Right renal cortex interstitium (tissue), 3 donors: ENCODE measurements at regions not wholly inside any gene's neighbourhood (a gene's known extent, or its start where the extent isn't known, plus 50 kb on each side); places are given as distances from the start of the nearest gene placed in this dataset.
"Not testable (repeated sequence)": the region's sequence is repeated elsewhere in the genome, so short reads cannot be mapped to it uniquely, and the experiment has no call there.

Experiments
- DNase-seq, 3 donors: peaks; one replicate each; pipeline ENCODE4 v3.0.0-alpha.2; 2013; ENCODE audit warnings: low read depth in 3 of 3, low spot score in 2 of 3

- no peak for DNase-seq
Measured at GRCh38 chr13:90436697-90437096, 910.8 kb upstream of the MIR17HG start.

GRCh38 chr13:90438576-90438975 lies 908.9 kb upstream of the MIR17HG start:
- no peak for DNase-seq

- no peak for DNase-seq
Measured at GRCh38 chr13:90443268-90443667, 904.2 kb upstream of the MIR17HG start.

- no peak for DNase-seq
Measured at GRCh38 chr13:90444232-90444631, 903.3 kb upstream of the MIR17HG start.

DNA sequence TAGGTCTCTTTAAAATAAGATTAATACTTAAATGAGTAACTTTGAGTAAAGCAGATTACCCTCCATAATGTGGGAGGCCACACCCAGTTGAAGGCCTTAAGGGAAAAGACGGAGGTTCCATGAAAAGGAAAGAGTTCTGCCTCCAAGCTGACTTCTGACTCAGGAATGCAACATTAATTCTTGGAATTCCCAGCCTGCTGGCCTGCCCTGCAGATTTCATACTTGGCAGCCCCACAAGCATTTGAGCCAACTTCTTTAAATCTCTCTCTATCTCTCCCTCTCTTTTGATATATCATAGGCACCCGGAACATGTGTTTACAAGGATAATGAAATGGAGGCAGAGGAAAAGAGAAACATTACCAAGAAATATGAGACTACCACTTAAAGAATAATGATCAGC lies 902.3 kb upstream of the MIR17HG start:
- peak in 1 of 3 donors; percentile 4 for DNase-seq

DNA sequence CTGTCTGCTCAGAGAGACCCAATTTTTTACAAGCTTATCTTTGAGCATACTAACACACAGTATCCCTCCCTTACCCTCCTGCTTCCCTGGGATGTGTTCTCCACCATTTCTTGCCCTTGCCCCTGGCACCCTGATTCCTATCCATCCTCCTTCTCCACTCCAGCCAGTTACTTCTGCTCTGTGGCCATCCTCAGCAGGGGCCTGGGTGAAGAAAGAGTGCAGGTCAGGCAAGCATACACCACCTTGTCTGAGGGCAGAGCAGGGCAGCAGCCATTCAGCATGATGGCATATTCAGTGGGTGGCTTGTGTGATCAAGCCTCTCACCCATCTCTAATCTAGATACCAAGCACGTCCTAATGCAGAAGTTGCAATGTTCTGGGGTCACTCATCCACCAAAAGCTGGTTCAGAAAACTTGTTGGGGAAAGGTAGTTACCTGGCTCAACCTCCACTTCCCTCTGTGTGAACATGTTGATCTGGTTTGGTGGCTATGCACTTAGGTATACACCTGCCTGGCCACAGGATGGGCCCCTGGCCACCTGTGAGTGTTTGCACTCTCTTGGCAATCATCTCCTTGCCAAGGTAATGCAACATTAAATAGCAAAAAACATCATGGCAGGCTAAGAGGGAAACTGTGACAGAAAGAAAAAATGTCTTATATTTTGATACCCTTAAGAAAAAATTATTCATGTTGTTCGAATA lies 900.3 kb upstream of the MIR17HG start:
- no peak for DNase-seq

DNA sequence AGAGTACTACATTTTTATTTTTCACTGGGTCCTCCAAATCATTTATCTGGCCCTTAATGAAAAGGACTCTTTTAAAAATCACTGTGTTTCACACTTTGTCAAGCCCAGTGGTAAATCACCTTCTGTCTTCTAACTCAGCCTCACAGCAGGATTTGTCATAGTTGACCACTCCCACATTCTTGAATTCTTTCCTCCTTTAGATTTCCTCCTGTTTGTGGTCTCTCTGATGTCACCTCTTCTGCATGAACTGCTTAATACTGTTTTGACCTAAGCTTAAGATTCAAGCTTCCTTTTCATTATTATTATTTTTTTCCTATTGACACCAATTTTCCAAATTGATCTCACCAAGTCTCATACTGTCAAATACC lies 899.8 kb upstream of the MIR17HG start:
- no peak for DNase-seq

DNA sequence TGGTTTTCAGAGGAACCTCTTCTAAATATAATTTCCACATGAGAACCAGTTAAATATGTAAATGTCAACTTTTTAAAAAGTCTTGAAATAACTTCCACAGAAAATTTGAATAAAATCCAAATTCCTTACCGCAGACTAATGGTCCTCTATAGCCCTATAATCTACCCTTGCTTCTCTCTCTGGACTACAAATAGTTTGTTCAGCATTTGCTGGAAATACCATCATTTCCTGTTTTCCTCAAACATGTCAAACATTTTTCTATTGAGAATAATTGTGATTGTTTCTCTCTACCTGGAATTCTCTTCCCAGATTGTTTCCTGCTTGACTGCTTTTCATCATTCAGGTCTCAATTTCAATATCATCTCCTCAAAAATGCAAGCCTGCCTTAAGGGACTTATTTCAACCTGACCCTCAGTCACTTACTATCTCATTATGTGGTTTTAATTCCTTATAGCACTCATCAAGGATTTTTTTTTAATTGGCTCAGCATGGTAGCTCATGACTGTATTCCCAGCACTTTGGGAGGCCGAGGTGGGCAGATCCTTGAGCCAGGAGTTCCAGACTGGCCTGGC lies 898.9 kb upstream of the MIR17HG start:
- DNase-seq, result no peak

GRCh38 chr13:90453342-90453741 lies 894.1 kb upstream of the MIR17HG start:
- no peak for DNase-seq

DNA sequence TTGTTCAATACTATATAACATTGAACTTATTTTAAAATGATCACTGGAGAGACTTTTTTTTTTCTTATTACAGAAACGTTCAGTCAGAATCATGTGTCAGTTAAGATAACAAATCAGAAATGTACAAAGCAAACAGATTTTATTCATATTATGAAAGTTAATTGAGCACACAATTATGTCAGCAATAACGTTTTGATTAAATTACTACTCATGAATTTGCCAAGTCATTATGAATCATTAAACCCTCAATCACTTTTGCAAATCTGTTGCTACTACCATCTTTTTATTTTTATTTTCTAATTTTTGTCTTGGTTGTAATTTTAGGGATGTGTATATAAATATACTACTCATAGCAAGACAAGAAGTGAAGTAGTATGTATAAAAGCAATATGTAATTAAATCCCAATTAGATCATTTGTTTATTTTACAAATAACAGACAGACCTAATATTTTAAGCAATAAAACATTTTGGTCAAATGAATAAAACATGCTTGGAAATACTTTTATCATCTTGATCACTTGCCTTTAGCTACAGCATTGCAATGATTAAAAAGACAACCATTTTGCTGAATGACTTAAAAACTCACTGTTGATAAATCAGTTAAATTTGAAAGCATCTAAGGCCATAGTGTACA lies 893.4 kb upstream of the MIR17HG start:
- no peak for DNase-seq

DNA sequence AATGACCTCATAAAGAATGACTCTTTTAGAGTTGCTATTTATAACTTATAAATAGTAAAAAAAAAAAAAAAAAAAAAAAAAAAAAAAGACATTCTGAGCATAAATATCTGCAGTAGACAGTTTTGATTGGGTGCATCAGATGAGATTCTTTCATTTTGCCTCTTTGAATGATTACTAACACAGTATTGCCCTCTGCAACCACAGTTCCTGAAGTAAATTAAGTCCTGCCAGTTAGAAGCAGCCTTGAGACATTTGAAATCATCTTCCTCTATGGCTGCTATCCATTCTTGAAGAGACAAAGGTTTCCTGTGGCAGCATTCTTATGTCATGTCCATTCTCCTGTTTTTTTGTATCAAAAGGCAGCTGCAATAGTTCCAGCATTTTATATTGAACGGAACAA lies 892.4 kb upstream of the MIR17HG start:
- DNase-seq, result no peak

DNA sequence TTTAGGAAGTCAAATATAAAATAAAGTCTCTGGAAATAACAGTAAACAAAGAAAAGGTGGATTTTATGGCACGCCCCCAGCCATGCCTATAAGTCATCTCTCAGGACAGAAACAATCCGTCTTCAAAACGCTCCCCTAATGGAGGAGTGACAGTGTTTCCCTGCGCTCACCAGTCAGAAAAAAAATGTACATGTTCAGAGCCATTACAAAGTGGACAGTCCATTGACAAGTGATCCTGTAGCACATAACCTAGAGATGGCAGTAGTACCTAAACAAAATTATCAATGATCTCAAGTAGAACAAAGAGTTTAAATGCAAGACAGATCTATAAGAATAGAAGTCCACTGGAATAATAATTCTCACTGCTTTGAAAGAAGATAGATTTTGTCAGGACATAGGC lies 891.7 kb upstream of the MIR17HG start:
- no peak for DNase-seq

DNA sequence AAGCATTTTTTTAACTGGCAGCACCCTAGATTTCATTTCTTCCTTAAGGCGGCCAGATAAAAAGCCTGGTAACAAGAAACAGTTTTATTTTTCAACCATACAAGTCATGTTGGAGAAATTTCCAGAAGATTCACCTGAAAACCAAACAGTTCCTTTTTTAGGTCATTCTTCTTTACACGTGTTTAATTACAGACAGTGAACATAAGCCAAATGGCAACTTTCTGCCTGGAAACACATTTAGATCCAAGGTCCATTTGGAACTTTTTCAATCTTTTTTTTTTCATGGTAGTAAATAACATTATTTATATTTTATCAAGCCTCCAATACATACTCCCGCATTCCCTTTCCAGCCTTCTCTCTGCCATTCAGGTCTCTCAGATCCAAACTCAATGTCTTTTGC lies 886.1 kb upstream of the MIR17HG start:
- no peak for DNase-seq

- DNase-seq, result no peak
Measured at GRCh38 chr13:90477216-90477615, 870.3 kb upstream of the MIR17HG start.

GRCh38 chr13:90483906-90484305 lies 863.6 kb upstream of the MIR17HG start:
- no peak for DNase-seq

- DNase-seq, result no peak
Measured at GRCh38 chr13:90485436-90485835, 862.1 kb upstream of the MIR17HG start.

DNA sequence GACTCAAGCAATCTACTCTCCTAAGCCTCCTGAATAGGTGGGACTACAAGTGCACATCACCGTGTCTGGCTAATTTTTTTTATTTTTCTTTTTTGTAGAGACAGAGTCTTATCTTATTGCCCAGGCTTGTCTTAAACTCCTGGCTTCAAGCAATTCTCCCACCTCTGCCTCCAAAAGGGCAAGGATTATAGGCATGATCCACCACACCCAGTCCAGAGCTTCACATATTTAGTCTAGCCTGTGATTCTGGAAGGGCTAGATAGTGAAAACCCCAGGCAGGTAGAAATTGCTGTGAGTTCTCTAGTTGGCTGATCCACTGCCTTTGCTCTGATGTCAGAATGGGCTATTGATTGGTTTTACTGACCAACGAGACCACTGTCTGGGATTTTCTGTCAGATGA lies 854.6 kb upstream of the MIR17HG start:
- DNase-seq, result no peak

- no peak for DNase-seq
Measured at GRCh38 chr13:90493667-90494066, 853.8 kb upstream of the MIR17HG start.

- DNase-seq, result not testable (repeated sequence)
Measured at GRCh38 chr13:90494849-90495248, 852.6 kb upstream of the MIR17HG start.

GRCh38 chr13:90498096-90498495 lies 849.4 kb upstream of the MIR17HG start:
- DNase-seq, result no peak

DNA sequence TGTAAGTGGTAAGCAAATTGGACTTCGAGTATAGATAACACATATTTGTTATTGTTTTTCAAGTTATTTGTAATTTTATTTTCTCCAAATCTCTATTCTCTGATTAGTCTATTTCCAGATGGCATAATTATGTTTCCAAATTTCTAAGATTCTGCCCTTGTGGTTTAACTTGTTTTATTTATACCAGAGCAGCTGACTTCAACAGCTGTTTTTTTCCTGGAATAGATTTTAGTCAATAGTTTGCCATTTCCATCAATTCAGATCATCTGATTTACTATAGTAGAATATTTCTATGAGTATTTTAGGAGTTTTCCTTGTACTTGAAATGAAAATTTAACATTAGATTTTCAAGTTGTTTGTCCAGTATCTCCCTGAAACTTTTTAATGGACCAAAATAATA lies 848.7 kb upstream of the MIR17HG start:
- DNase-seq, result no peak

DNA sequence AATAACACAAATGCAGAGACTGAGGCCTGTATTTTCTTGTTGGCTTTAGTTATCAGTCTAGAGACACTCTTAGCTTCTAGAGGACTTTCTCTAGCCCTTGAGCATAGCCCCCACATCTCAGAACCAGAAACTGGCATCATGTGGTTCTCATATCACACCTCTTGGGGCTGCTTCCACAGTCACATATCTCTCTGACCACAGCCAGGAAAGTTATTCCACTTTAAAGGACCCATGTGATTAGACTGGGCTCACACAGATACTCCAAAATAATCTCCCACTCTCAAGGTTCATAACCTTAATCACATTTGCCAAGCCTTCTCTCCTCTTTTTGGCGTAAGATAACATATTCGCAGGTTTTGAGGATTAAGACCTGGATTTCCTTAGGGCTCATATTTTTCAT lies 846.9 kb upstream of the MIR17HG start:
- no peak for DNase-seq
